T47D (cell line): ENCODE measurements at regions not wholly inside any gene's neighbourhood (a gene's known extent, or its start where the extent isn't known, plus 50 kb on each side); places are given as distances from the start of the nearest gene placed in this dataset.

ENCODE experiments used
- DNase-seq, 2 experiments: peaks; one replicate each; pipeline versions ENCODE4 v3.0.0 to v3.0.0-alpha.2; 2011 to 2012; ENCODE audit warnings: low read depth in 1 of 2, low spot score in 1 of 2
- JUND ChIP-seq: IDR thresholded peaks from 2 replicates; pipeline ENCODE4 v1.6.1; 2012; ENCODE audit warnings: low read depth
- in situ Hi-C: cut with HindIII; loops from 2 replicates; pipeline ENCODE4 v1.10.0; 2016; ENCODE audit warnings: low sequenced_read_pairs, low pct_unique_long_range_greater_than_20kb

DNA sequence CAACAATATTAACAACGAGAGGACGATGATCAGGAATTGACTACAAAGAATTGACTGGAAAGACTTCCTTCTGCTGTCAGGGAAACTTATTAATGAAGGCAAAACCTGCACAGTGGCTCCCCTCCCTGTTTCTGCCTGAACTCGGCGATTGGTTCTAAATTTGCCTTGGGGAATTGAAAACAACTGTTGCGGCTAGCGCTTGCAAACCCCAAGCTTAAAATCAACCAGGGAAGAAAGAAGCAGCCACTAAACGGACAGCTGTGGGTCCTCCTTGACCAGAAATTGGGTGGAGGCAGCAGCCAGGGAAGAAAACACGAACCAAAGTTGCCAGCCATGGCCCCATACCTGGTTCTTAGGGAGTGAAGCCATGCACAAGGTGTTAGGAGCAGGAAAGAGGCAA lies 383.5 kb upstream of the CADM1 start:
- no peak for TF ChIP-seq JUND
- in situ Hi-C loops: no loop called here
- DNase-seq: no peak

DNA sequence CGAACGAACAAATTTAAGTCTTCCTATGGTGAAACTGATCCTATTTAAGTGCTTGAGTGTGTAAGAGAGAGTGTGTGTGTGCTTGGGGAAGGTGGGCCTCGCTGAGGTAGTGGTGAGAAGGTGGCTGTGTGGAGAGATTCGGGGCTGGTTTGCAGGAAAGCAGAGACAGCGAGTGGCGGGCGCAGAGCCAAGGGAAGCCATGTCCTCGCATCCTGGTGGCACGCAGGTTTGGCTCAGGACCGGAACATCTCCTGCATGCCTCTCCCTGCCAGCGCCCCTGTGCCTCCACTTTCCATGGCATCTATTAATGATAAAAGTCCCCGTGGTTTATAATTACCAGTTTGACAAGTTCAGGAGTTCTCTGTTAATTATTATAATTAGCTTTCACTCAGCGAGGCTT lies 383.1 kb upstream of the CADM1 start:
- DNase-seq: no peak
- in situ Hi-C loops: no loop called here
- TF ChIP-seq JUND: no peak

DNA sequence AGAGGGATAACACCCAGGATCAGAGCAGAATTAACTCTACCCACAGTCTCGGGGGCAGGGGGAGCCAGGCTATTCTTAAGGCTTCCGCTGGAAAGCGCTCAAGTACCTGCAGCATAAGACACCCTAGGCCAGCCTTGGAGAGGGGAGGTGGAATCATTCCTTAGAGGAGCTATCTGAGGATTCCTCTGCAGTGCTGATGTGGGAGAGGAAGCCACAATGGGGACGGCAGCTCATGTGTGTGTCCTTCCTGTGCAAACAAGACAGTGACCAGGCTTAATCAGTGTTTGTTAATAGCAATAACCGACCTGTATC lies 382.2 kb upstream of the CADM1 start:
- DNase-seq: no peak
- in situ Hi-C loops: no loop called here

DNA sequence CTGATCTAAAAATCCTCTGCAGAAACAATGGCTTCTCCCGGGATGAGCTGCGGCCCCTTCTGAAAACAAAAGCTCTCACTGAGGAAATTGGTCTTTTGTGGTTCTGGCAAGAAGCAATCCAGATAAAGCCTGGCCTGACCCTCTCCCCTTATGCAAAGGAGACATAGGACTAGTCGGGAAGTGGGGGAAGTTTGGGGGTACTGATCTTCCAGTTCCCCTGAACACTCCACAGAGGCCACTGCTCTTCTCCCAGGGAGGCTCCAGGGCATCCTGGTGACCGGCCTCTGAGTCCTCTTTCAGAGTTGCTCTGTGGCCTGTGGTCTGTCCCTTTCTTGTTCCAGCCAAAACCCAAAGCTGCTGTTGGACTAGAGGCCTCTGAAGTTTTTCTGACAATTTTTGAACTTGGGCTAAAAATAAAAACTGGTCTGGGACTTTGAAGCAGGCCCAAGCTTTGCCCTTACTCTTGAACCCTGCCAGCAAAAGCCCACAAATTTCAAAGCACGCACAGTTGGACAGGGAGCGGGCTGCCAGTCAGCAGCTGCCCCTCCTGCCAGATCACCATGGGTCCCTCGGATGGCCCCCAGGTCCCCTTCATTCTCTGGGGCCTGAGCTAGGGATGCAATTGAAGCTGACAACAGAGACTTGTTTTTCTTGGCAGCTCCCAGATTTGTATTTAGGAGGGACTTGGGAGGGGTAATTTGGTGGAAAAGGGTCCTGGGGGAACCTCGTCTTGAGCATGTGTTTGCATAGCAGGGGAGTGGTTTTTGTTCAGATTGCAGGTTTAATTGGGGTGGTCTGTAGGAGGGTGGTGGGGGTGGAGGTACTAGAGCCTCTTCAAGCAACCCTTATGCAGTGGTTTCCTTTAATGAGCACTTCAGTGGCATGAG lies 381.6 kb upstream of the CADM1 start:
- in situ Hi-C loops: no loop called here
- TF ChIP-seq JUND: no peak
- DNase-seq: no peak

More for the DNA sequence above, 382.2 kb upstream of the CADM1 start:
- TF ChIP-seq JUND: no peak

DNA sequence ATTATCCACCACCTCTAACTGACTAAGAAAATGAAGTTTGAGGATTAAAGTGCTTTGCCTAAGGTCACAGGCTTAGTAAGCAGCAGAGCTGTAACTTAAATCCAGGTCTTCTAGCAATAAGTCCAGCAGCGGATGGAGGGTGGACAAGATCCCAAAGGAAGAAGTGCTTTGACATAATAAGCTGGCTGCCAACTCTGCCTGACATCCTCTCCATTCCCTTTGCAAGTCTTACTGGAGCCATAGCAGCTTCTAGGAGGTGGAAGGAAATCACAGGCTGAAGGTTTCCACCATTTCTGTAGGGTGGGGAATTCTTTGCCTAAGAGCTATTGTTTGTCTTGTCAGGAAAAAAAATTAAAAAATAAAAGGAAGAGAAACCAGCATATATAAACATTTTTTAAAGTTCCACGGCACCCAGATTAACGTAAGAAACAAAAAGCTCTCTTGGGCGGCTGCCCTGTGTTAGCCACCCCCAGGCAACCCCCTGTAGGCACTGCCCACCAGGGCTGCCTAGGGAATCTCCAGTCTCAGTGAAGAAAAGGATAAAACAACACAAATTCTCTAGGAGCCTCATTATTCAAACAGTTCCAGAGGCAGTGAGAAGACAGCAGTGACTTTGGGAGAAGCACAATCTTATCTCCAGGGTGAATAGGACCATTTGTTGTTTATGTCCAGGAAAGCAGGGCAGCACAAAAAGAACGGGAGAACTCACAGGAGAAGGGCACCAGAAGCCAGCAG lies 380.8 kb upstream of the CADM1 start:
- no peak for DNase-seq
- in situ Hi-C loops: no loop called here
- no peak for TF ChIP-seq JUND

DNA sequence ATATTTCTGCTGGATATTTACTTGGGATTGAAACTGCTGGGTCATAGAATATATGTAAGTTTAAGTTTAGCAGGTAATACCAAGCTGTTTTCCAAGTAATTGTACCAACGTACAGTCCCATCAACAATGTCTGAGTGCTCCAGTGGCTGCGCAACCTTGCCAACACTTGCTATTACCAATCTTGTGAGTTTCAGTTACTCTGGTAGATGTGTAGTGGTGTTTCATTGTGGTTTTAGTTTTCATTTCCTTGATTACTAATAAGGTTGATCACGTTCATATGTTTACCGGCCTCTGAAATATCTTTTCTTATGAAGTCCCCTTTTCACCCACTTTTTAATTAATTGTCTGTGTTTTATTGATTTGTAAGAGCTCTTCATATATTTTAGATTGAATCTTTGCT lies 370.6 kb upstream of the CADM1 start:
- in situ Hi-C loops: no loop called here

DNA sequence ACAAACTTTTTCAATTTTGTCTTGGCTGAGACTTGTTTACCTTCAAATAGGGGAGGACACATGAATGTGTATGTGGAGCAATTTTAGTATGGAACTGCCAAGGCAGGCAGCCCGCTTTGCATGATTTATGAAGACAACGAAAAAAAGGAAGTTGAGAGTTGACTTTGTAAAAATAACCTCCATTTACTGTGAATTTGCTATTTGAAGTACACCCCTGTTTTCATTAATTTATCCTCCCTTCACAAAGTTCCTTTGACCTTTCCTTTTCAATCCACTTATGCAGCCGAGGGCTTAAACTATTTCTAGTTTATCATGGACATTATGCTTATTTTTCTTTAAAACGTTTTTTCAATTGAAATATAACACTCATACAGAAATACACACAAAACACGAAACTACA lies 369.6 kb upstream of the CADM1 start:
- no peak for TF ChIP-seq JUND
- in situ Hi-C loops: no loop called here
- DNase-seq: no peak

More for the DNA sequence above, 370.6 kb upstream of the CADM1 start:
- no peak for TF ChIP-seq JUND
- DNase-seq: no peak

DNA sequence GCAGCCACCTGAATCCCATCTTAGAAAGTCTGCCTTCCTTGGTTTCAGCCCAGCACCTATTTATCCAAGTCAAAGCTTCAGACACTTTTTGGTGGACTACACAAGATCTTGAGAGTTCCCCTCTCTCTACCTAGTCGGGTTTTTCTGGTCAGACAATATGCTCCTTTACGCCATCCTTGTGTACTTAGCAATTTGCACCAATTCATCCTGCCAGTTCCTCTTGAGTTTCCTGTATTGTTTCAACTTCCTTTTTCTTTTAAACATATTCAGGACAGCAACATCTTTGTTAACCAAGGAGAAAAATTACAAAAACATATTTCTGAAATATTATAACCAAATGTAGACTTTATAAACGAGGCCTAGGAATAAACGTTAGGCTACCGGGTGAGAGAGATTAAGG lies 368.2 kb upstream of the CADM1 start:
- DNase-seq: peak in 1 of 2 experiments; percentile 35
- in situ Hi-C loops: no loop called here

DNA sequence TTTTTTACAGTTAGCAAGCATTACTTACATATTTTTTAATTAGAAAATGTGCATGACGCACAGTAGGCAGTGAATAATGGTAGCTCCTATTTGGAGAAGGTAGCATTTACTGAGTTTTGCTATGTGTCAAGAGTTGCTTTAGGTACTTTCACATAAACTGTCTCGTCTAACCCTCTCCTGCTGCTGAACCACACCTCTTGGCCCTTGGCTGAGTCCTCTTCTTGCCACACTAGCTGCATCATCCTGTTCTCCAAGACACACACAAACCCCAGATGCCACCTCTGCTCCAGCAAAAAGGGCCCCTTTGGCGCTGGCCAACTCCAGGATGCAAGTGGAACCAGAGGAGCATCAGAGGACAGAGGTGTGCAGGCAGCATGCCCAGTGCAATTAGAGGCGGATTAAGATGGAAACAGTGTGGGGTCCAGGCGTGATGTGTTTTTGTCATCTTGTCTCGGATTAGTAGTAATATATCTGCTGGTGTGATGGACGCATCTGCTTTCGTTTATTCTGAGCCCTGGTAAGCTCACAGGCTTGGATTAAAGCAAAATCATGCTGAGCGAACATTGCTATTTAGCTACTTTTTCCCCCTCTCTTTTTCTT lies 367.0 kb upstream of the CADM1 start:
- in situ Hi-C loops: no loop called here
- TF ChIP-seq JUND: no peak
- DNase-seq: no peak

More for the DNA sequence above, 368.2 kb upstream of the CADM1 start:
- no peak for TF ChIP-seq JUND

DNA sequence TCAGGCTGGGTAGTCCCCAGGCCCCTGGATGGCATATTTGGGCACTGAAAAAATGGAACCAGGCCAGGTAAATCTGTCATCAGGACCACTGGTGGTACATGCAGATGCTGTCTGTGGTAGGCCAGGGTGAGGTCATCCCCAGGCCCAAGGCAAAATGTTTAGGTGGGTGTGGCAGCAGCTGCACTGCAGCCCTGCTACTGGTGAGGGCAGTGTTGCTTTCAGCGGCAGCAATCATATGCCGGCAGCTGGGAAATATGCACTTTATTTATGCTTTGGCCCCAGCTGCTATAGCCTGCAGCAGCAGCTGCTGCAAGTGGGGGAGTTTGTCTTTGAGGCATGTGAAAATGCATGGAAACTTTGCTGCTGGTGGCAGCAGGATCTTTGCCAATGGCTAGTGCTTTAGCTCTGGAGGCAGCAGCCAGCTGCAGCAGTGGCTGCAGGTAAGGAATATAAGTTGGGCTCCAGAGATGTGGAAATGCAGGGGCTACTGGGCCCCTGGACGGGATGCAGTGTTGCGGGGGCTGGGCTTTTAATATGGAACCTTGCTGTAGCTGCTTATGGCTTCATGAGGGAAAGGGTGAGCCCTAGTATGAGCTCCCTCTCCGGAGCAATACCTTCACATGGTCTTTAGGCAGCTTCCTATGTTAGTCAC lies 365.7 kb upstream of the CADM1 start:
- TF ChIP-seq JUND: no peak
- DNase-seq: peak in 1 of 2 experiments; percentile 62
- in situ Hi-C loops: no loop called here

DNA sequence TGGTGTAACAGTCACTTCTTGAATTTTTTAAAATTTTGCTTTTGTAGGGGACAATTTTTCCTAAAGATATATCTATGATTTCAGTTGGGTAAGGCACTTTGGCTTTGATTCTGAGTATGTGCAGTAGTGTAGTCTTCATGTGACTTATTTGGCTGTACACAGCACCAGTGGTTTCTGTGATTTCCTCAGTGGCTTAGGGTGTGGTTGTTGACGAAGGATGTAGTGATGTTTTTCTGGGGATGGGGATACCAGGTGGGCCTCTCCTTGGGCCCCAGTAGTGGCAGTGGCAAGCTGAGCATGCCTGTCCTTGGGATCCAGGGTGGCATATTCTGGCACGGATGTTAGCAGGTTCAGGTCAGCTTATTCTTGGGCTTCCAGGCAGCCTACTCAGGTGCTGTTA lies 364.9 kb upstream of the CADM1 start:
- no peak for TF ChIP-seq JUND
- in situ Hi-C loops: no loop called here

DNA sequence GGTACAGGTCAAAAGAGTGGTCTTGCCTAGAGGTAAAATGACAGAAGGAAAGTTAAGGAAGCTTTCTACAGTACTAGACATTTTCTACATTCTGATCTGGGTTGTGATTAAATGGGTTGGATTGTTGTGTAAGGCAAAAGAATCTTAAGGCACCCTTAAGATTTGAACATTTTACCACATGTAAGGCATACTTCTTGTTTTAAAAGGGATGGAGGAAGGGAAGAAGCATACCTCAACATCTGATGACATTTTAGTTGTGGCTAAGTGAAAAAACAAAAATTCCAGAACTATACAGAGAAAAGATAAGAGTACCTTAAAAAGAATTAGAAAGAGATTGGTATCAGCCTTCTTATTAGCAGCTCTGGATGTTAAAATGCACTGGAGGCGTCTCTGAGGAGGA lies 356.0 kb upstream of the CADM1 start:
- no peak for TF ChIP-seq JUND
- DNase-seq: no peak
- in situ Hi-C loops: no loop called here

More for the DNA sequence above, 364.9 kb upstream of the CADM1 start:
- DNase-seq: no peak
